Endothelial cell of umbilical vein (primary cell): ENCODE measurements at regions not wholly inside any gene's neighbourhood (a gene's known extent, or its start where the extent isn't known, plus 50 kb on each side); places are given as distances from the start of the nearest gene placed in this dataset.
A peak's percentile ranks its signal among the peaks of the same experiment; 100 is the strongest.
"Not testable (repeated sequence)": the region's sequence is repeated elsewhere in the genome, so short reads cannot be mapped to it uniquely, and the experiment has no call there.

Source experiments
- BruUV-seq: library from RNA; stranded (reverse); fragments of 400-500 nt; replicated peaks from 2 replicates; lab custom pipeline; 2021; lab: Mats Ljungman, UMichigan
- CTCF ChIA-PET: fragments of 300-600, 350-600 bp; sonication (Branson Sonifier 250); formaldehyde crosslinking; loops from one replicate; lab custom pipeline; 2021; ENCODE audit warnings: antibody characterized with exemption, inconsistent platforms; lab: Charles Lee
- POLR2A ChIA-PET: fragments of 300-600, 350-600 bp; sonication (Branson Sonifier 250); formaldehyde crosslinking; loops from one replicate; lab custom pipeline; 2021; ENCODE audit warnings: antibody characterized with exemption, inconsistent platforms; lab: Charles Lee
- DNase-seq: peaks from one replicate; pipeline ENCODE4 v3.0.0-alpha.2; 2011; ENCODE audit warnings: low read depth, low spot score
- FAIRE-seq: peaks from 2 replicates; lab custom pipeline; 2011; peaks lifted over from hg19 to GRCh38; lab: Jason Lieb, UNC
- H2AFZ ChIP-seq: 2 replicates; pipeline ENCODE4 v1.6.0; 2012; ENCODE audit warnings: low read depth, low read length, control low read depth, inconsistent platforms
- H3K27ac ChIP-seq: 2 replicates; pipeline ENCODE4 v1.5.1; 2011; ENCODE audit warnings: low read depth, mild to moderate bottlenecking, control low read depth, low read length, moderate library complexity; ENCODE audit not compliant: insufficient read depth
- H3K27me3 ChIP-seq, 2 experiments: 2 replicates each; pipeline versions ENCODE4 v1.6.0 to v1.6.1; 2011; ENCODE audit warnings: low read length in 2 of 2, mixed read lengths in 1 of 2; ENCODE audit not compliant: control insufficient read depth in 2 of 2, insufficient read depth in 2 of 2
- H3K36me3 ChIP-seq, 2 experiments: 2 replicates in 1 of 2; 3 replicates in 1 of 2; pipeline ENCODE4 v1.5.1; 2011; ENCODE audit warnings: low read length in 2 of 2, mild to moderate bottlenecking in 1 of 2, moderate library complexity in 1 of 2; ENCODE audit not compliant: control insufficient read depth in 2 of 2, insufficient read depth in 2 of 2; ENCODE audit errors: extremely low read depth in 1 of 2
- H3K4me1 ChIP-seq: 3 replicates; pipeline ENCODE4 v1.5.1; 2011; ENCODE audit warnings: mild to moderate bottlenecking, low read length; ENCODE audit not compliant: control insufficient read depth, insufficient read depth; ENCODE audit errors: extremely low read depth
- H3K4me2 ChIP-seq: 2 replicates; pipeline ENCODE4 v1.6.1; 2011; ENCODE audit warnings: low read length, control low read depth, mixed read lengths; ENCODE audit not compliant: insufficient read depth
- H3K4me3 ChIP-seq, 3 experiments: fragments of 200-600 bp in 1 of 3; sonication (generic), shearing (Covaris generic) in 1 of 3; replicated peaks in 1 of 3; 2 replicates each; pipeline ENCODE4 v1.5.1; 2011 to 2016; ENCODE audit warnings: control low read depth in 3 of 3, low read length in 3 of 3, mild to moderate bottlenecking in 2 of 3, inconsistent platforms in 1 of 3, low read depth in 1 of 3, moderate library complexity in 1 of 3; ENCODE audit not compliant: insufficient read depth in 1 of 3
- H3K79me2 ChIP-seq: 2 replicates; pipeline ENCODE4 v1.6.0; 2012; ENCODE audit warnings: low read length, inconsistent platforms; ENCODE audit not compliant: control insufficient read depth, insufficient read depth
- H3K9ac ChIP-seq: replicated peaks from 2 replicates; pipeline ENCODE3; 2011; ENCODE audit warnings: low read length, control low read depth; ENCODE audit not compliant: insufficient read depth; ENCODE audit errors: extremely low read depth
- H3K9me1 ChIP-seq: replicated peaks from 3 replicates; pipeline ENCODE4 v1.6.0; 2011; ENCODE audit warnings: mild to moderate bottlenecking, low read length; ENCODE audit not compliant: control insufficient read depth, insufficient read depth; ENCODE audit errors: extremely low read depth
- H3K9me3 ChIP-seq: replicated peaks from 2 replicates; pipeline ENCODE4 v1.5.1; 2012; ENCODE audit warnings: low read length, inconsistent platforms; ENCODE audit not compliant: control insufficient read depth, insufficient read depth
- H4K20me1 ChIP-seq: replicated peaks from 2 replicates; pipeline ENCODE3; 2011; ENCODE audit warnings: mild to moderate bottlenecking, low read length; ENCODE audit not compliant: control insufficient read depth, insufficient read depth; ENCODE audit errors: extremely low read depth
- CTCF ChIP-seq, 2 donors: IDR thresholded peaks; 1 replicate in 1 of 2; 2 replicates in 1 of 2; pipeline ENCODE4 v1.5.1; 2011; ENCODE audit warnings: low read length in 2 of 2, mild to moderate bottlenecking in 2 of 2, moderate library complexity in 2 of 2, control low read depth in 1 of 2, inconsistent platforms in 1 of 2, low read depth in 1 of 2; ENCODE audit not compliant: insufficient read depth in 1 of 2; ENCODE audit errors: extremely low read depth in 1 of 2
- EZH2 ChIP-seq: IDR thresholded peaks from 2 replicates; pipeline ENCODE4 v1.6.1; 2012; ENCODE audit warnings: borderline replicate concordance, low read depth, mild to moderate bottlenecking, moderate library complexity, low read length, inconsistent platforms; ENCODE audit not compliant: severe bottlenecking
- FOS ChIP-seq: IDR thresholded peaks from 2 replicates; pipeline ENCODE4 v1.6.1; 2011; ENCODE audit warnings: mild to moderate bottlenecking, low read length, moderate library complexity, borderline replicate concordance; ENCODE audit not compliant: insufficient read depth
- GATA2 ChIP-seq: IDR thresholded peaks from 2 replicates; pipeline ENCODE4 v1.7.0; 2011; ENCODE audit warnings: low read depth, mild to moderate bottlenecking, moderate library complexity, mixed read lengths, low read length; ENCODE audit not compliant: insufficient read length, insufficient read depth
- JUN ChIP-seq: IDR thresholded peaks from 2 replicates; pipeline ENCODE4 v1.6.1; 2011; ENCODE audit warnings: borderline replicate concordance, low read depth; ENCODE audit not compliant: insufficient read length, insufficient read depth
- MAX ChIP-seq: IDR thresholded peaks from 2 replicates; pipeline ENCODE4 v1.6.1; 2011; ENCODE audit not compliant: insufficient read depth, insufficient read length
- dilution Hi-C: fragments of 300-500 bp; cut with MboI; formaldehyde crosslinking; loops from one replicate; pipeline ENCODE4 v1.15.0; 2019; ENCODE audit warnings: low sequenced_read_pairs; ENCODE audit not compliant: extremely low pct_ligation_motif_present
- intact Hi-C: fragments of 100-400 bp; cut with micrococcal nuclease; formaldehyde crosslinking; loops from one replicate; pipeline ENCODE4 v1.10.0; 2022

GRCh38 chr5:7169240-7169878, 226.6 kb upstream of the ADCY2 start:
- Histone ChIP-seq H3K27ac (no peak overlapping the region), H3K4me1 (no peaks in the 10 kb centered on the region), H2AFZ (no peak overlapping the region), H3K9me1 (no peaks in the 10 kb centered on the region), H3K36me3 (no peaks in the 10 kb centered on the region), H3K79me2 (no peaks in the 10 kb centered on the region), H3K27me3 (no peaks in the 10 kb centered on the region), H3K4me2 (no peak overlapping the region), H3K4me3 (no peak overlapping the region), H4K20me1 (no peaks in the 10 kb centered on the region), H3K9ac (no peak overlapping the region), H3K9me3 (no peaks in the 10 kb centered on the region)
- intact Hi-C loops, result no loop called here
- CTCF ChIA-PET, result no interaction called here
- dilution Hi-C loops, result no loop called here
- TF ChIP-seq JUN (no peak), GATA2 (no peak), MAX (no peak), FOS (no peak), CTCF (IDR thresholded peaks at IDR 0.05; ENCODE audit: extremely low read depth in 1 of 2, insufficient read depth in 1 of 2, low read depth in 1 of 2, low read length in 2 of 2) (no peak), EZH2 (no peak)
- BruUV-seq, result no TSS peak
- POLR2A ChIA-PET, result no interaction called here
- peak; percentile 12 for FAIRE-seq
- no peak for DNase-seq

GRCh38 chr5:7170785-7171184, 225.2 kb upstream of the ADCY2 start:
- H3K4me2 ChIP-seq, H3K27ac ChIP-seq, POLR2A ChIA-PET, H3K9me1 ChIP-seq, H3K4me1 ChIP-seq, H3K27me3 ChIP-seq, BruUV-seq, H3K36me3 ChIP-seq, H3K9me3 ChIP-seq, CTCF ChIA-PET, H3K79me2 ChIP-seq, H3K9ac ChIP-seq, H2AFZ ChIP-seq, H3K4me3 ChIP-seq, FAIRE-seq, DNase-seq, H4K20me1 ChIP-seq, dilution Hi-C loops, intact Hi-C loops: not testable (repeated sequence)
